HG03520 (cell line): ENCODE measurements at regions not wholly inside any gene's neighbourhood (a gene's known extent, or its start where the extent isn't known, plus 50 kb on each side); places are given as distances from the start of the nearest gene placed in this dataset.
A peak's percentile ranks its signal among the peaks of the same experiment; 100 is the strongest.

Experiments
- ATAC-seq: cut with Tn5 transposase; IDR thresholded peaks from one replicate; pipeline ENCODE4 v1.9.1; 2021; ENCODE audit warnings: mild to moderate bottlenecking, moderate library complexity; ENCODE audit not compliant: unreplicated experiment

DNA sequence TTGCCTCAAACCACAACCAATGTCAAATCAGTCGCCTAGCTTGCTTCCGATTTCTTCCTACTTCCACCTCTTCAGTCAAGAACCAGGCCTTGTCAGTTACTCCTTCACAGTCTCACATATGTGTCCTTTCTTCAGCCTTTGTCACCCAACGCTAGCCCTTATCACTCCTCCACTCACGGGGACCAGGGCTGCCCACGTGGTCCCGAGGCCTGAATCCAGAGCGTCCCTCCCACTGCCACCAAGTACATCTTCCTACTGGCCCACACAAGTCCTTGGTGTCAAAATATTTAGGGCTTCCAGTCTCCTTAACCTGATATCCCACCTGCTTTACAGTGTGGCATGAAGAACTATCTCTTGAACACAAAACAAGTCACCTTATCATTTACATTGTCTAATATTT lies 119.1 kb upstream of the SPRED2 start:
- ATAC-seq = no peak

GRCh38 chr2:65550246-65550645 lies 117.8 kb upstream of the SPRED2 start:
- no peak for ATAC-seq

DNA sequence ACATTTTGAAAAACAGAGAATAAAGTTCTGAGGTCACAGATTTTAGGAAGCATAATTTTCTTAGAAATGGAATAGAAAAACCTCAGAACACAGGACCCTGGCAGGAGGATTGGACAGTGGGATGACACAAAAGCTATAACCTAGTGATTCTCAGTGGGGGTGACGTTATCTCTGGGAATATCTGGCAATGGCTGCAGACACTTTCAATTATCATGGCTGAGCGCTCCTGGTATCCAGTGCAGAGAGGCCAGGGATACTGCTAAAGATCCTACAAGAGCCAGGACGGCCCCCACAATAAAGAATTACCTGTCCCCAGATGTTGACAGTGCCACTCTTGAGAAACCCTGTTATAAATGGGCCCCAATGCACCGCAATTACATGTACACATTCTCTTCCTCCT lies 117.2 kb upstream of the SPRED2 start:
- no peak for ATAC-seq

GRCh38 chr2:65549257-65549627 lies 116.8 kb upstream of the SPRED2 start:
- ATAC-seq = no peak

- no peak for ATAC-seq
Observed at GRCh38 chr2:65548576-65549256, 116.3 kb upstream of the SPRED2 start.

DNA sequence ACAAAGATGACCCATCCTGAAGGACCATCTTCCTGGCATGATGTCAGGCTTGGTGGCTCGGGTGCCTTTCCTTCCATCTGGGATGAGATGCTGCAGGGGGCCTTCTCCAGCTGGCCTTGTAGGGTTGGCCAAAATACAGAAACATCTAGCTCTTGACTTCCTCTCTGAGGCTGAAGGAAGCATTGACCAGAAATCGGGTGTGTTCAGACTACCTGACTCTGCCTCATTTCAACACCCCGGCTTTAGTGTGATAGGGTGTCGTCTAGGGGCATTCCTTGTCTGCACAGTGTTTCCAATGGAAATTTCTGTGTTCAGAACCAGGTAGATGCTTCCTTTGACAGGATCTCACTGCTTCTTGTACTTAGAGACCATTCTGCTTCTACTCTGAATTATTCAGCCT lies 115.7 kb upstream of the SPRED2 start:
- ATAC-seq = no peak

DNA sequence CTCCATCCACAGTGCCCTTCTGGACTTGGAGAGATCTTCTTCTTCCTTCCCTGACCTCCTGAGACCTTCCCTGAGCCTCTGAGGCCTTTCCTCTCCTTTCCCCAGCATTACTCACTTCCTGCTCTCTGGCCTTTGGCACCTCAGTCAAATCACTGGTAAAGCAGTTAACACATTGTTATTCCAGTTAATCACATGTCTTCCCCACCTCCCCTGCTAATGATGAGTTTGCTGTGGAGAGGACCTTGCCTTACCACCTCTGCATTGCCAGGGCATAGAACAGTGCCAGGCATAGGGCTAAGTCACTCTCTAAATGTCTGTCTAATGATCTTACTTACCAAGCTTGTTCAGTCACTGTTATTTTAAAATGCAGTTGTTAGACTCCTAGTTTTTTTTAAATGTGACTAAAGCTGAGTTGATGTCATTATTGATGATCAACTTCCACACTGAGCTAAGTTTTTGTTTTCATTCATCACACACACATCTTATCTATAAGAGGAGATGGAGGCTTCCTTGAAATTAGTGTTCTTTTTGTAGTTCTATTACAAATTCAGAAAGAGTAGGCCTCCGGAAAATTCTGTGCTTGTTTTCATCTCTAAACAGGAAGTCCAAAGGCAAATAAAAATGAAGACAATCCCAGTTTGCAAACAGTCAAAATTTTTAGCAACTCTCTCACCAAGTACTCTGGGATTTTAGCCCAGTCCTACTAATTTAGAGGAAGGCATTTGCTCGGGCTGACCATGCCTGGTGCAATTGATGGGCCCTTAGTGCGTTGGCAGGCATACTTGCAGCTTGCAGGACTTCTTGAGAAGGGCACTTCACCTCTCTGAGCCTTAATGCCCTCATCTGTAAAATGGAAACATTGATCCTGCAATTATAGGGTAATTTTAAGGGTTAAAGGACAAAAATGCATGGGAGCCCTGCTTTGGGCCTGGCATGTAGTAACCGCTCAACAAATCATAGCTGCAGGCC lies 113.7 kb upstream of the SPRED2 start:
- ATAC-seq = no peak

DNA sequence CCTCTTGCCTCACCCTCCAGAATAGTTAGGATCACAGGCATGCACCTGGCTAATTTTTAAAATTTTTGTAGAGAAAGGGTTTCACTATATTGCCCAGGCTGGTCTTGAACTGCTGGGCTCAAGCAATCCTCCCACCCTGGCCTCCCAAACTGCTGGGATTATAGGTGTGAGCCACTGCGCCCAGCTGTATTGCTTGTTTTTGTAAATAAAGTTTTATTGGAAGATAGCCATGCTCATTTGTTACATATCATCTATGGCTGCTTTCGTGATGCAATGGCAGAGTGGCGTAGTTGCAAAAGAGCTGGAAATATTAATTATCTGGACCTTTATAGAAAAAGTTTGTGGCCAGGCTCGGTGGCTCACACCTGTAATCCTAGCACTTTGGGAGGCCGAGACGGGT lies 109.4 kb upstream of the SPRED2 start:
- no peak for ATAC-seq

GRCh38 chr2:65539633-65540032 lies 107.2 kb upstream of the SPRED2 start:
- ATAC-seq = no peak

- ATAC-seq = no peak
Observed at GRCh38 chr2:65537651-65538385, 105.4 kb upstream of the SPRED2 start.

- peak; percentile 84 for ATAC-seq
Observed at GRCh38 chr2:65536596-65536995, 104.2 kb upstream of the SPRED2 start.

DNA sequence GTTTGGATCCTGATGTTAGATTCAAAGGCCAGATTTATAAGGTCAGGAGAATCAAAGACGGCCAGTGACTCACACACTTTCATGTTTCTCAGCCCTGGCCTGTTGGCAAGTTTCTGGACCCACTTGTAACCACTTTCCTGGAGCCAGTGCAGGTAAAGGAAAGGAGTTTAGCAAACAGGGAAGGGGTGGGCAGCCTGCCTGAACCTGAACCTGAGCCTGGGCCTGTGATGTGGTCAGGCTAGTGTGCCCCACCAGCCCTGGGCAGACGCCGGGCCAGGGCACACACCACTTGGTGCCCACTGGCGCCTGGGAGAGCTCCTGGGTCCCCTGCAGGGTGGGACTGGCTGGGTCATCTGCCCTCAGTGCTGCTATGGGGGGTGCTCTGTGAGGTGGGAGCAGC lies 100.5 kb upstream of the SPRED2 start:
- ATAC-seq = no peak

DNA sequence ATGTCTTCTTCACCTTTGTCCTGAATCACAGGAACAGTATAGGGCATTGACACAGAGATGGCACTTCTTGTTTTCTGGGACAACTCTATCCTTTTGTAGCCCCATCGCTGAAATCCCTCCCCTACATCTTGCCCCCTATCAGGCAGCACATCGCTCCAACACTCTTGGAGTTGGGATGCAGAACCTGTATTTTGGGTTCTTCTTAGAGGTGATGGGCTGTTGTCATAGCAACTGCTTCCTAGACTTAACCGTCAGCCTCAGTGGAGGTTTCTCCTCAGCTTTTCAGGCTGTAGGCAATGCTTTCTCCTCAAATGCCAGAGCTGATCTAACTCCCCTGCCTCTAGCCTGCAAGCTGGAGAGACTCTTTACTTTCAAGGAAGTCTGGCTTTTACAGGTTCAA lies 99.9 kb upstream of the SPRED2 start:
- no peak for ATAC-seq

GRCh38 chr2:65530547-65531320 lies 98.3 kb upstream of the SPRED2 start:
- no peak for ATAC-seq

DNA sequence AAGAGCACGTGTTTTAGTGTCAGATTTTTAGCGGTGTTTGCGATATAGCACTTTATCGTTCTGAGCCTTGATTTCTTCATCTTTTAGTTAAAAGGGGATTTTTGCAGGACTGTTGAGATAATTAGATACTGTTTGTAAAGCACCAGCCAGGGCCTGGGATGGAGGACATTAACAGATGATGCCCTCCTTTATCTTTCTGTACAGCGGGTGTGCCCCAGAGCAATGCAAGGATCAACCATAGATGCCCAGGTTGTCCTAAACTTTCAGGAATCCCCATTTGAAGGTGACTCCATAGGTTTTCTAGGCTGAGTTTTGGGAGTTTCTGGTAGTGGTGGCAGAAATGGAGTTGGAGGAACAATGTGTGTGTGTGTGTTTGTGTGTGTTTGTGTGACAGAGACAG lies 97.0 kb upstream of the SPRED2 start:
- ATAC-seq = no peak

DNA sequence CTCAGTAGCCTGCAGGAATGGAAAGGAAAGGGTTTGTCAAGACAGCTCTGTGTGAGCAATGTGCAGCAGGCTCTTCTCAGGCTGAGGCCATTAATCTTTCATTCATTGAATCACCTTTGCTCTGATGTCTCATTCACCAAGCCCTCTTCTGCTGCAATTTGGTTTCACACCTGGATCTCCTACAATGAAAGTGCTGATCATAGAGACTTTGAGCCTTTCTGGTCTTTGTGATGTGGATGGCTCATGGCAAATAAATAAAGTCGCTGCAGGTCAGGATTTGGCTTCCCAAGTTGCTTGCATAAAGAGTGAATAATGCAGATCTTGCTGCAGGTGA lies 95.8 kb upstream of the SPRED2 start:
- no peak for ATAC-seq

- no peak for ATAC-seq
Observed at GRCh38 chr2:65527451-65528240, 95.2 kb upstream of the SPRED2 start.

- no peak for ATAC-seq
Observed at GRCh38 chr2:65525616-65526231, 93.3 kb upstream of the SPRED2 start.

DNA sequence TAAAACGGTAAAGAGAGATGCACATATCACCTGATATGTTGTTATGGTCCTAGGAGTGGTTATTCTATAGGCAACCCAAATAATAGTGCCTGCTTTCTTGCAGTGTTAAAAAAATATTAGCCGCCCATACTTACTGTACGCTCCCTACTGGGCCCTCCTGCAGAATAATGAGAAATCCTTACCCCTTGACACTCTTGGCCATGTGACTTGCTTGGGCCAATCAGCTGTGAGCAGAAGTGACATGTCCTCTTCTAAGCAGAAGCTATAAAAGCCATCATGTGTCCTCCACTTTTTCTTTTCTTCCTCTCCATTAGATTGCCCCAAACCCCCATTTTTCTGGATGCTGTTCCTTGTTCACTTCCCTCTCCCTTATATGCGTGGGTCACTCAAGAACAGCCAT lies 90.5 kb upstream of the SPRED2 start:
- ATAC-seq = no peak

DNA sequence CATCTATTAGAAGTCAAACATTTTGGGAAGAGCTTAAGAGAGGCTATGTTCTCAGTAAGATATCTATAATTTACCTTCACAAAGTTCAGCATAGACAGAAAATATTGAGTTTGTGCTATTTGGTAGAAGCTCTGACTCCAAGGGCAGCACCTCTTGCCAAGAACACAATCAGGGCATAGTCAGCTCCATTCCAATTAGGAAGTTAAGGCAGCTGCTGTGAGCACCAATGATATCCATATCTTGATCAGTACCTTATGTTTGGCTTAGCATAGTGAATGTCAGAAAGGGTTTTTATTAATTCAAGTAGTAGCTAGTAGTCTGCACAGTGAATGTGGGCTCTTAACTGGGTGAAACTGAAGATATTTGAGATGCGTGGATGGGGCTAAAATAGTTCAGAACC lies 86.4 kb upstream of the SPRED2 start:
- ATAC-seq = no peak
